ENCODE measurements at regions not wholly inside any gene's neighbourhood (a gene's known extent, or its start where the extent isn't known, plus 50 kb on each side); places are given as distances from the start of the nearest gene placed in this dataset.

- TF ChIP-seq SMARCC2 (IDR thresholded peaks at IDR 0.05) = no peak
- no peak for TF ChIP-seq FOXP4 (CRISPR knock-in tag; IDR thresholded peaks at IDR 0.05)
- no peak for TF ChIP-seq STAT6 (CRISPR knock-in tag; IDR thresholded peaks at IDR 0.05; ENCODE audit: borderline replicate concordance)
- no peak for TF ChIP-seq EED (CRISPR knock-in tag; IDR thresholded peaks at IDR 0.05)
- TF ChIP-seq ETS1 (CRISPR knock-in tag; IDR thresholded peaks at IDR 0.05) = no peak
- no peak for TF ChIP-seq MLX (CRISPR knock-in tag; IDR thresholded peaks at IDR 0.05)
- TF ChIP-seq PBX2 (CRISPR knock-in tag; IDR thresholded peaks at IDR 0.05) = no peak
- no peak for TF ChIP-seq CREM (IDR thresholded peaks at IDR 0.05)
- no peak for TF ChIP-seq CREM (CRISPR knock-in tag; IDR thresholded peaks at IDR 0.05)
- no peak for TF ChIP-seq MXI1 (IDR thresholded peaks at IDR 0.05; ENCODE audit: borderline replicate concordance, low read depth, low read length)
- TF ChIP-seq IRF9 (CRISPR knock-in tag; IDR thresholded peaks at IDR 0.05; ENCODE audit: borderline replicate concordance) = no peak
These were observed 394.0 kb upstream of the CDIN1 start for GRCh38 chr15:36185438-36185837.

Data from HepG2 (cell line).